Adrenal gland (tissue), 5 donors: ENCODE measurements at regions not wholly inside any gene's neighbourhood (a gene's known extent, or its start where the extent isn't known, plus 50 kb on each side); places are given as distances from the start of the nearest gene placed in this dataset.

ENCODE experiments used
- POLR2A ChIP-seq, 2 donors: fragments of 450-650 bp; IDR thresholded peaks; one replicate each; pipeline ENCODE4 v1.6.1; 2017; ENCODE audit warnings: antibody characterized with exemption in 2 of 2, mild to moderate bottlenecking in 2 of 2, moderate library complexity in 1 of 2
- TF ChIP-seq, protein P1 (sequence below), 6 experiments: fragments of 450-650 bp in 4 of 6; fragments of 200-600 bp in 2 of 6; sonication (generic) in 1 of 6; IDR thresholded peaks; 1 replicate in 5 of 6; 2 replicates in 1 of 6; pipeline versions ENCODE4 v1.5.1 to v1.8.0; 2016 to 2021; ENCODE audit warnings: antibody characterized with exemption in 6 of 6, mild to moderate bottlenecking in 2 of 6, moderate library complexity in 1 of 6
- donor health status: DM: no; HTN: no; CAD: no.

DNA sequence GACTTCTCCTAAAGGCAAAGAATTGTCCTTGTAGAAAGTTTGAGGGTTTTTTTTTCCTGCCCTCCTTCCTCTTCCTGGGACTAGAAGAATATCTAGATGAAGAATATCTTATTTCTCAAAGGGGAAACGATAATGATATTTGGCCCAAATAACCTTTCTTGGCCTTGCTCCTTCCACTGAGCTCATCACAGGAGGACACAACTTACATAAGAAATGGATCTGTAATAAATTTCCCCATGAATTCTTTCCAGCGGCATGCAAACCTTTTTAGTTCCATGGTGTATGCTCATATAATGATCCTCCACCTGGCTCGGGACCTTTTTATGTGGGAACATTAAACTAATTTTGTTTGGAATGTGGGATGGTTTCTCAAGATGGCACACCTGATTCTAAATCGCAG is 304.4 kb downstream of the DMRT2 start:
- TF ChIP-seq, protein P1, sequence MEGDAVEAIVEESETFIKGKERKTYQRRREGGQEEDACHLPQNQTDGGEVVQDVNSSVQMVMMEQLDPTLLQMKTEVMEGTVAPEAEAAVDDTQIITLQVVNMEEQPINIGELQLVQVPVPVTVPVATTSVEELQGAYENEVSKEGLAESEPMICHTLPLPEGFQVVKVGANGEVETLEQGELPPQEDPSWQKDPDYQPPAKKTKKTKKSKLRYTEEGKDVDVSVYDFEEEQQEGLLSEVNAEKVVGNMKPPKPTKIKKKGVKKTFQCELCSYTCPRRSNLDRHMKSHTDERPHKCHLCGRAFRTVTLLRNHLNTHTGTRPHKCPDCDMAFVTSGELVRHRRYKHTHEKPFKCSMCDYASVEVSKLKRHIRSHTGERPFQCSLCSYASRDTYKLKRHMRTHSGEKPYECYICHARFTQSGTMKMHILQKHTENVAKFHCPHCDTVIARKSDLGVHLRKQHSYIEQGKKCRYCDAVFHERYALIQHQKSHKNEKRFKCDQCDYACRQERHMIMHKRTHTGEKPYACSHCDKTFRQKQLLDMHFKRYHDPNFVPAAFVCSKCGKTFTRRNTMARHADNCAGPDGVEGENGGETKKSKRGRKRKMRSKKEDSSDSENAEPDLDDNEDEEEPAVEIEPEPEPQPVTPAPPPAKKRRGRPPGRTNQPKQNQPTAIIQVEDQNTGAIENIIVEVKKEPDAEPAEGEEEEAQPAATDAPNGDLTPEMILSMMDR (IDR thresholded peaks at IDR 0.05), result no peak
- no peak for TF ChIP-seq POLR2A (IDR thresholded peaks at IDR 0.05)
